ENCODE measurements at regions not wholly inside any gene's neighbourhood (a gene's known extent, or its start where the extent isn't known, plus 50 kb on each side); places are given as distances from the start of the nearest gene placed in this dataset.

DNA sequence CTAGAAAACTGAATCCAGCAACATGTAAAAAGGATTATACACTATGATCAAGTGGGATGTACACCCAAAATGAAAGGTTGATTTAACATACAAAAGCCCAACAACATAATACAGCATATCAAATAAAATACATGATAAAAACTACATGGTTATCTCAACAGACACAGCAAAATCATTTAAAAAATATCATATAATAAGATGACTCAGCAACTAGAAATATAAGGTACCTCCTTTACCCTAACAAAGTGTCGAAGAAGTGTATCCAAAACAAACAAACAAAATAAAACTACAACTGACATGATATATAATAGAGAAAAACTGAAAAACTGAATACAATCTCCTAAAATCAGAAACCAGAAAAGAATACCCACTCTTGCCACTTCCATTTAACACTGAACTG lies 969.1 kb downstream of the AMY1C start:
- no peak for TF ChIP-seq POLR2A (IDR thresholded peaks at IDR 0.05; ENCODE audit: low read depth, low read length)
- no peak for TF ChIP-seq POLR2AphosphoS5 (IDR thresholded peaks at IDR 0.05; ENCODE audit: low read depth, low read length)
- no peak for TF ChIP-seq TAF1 (IDR thresholded peaks at IDR 0.05; ENCODE audit: borderline replicate concordance, low read depth, low read length)
